T-helper 17 cell (primary cell): ENCODE measurements at regions not wholly inside any gene's neighbourhood (a gene's known extent, or its start where the extent isn't known, plus 50 kb on each side); places are given as distances from the start of the nearest gene placed in this dataset.
"Not testable (repeated sequence)": the region's sequence is repeated elsewhere in the genome, so short reads cannot be mapped to it uniquely, and the experiment has no call there.

Experiments used
- ATAC-seq: fragments of 150-1000 bp; cut with Tn5 transposase; 2 replicates; pipeline ENCODE4 v1.10.0; 2021; ENCODE audit warnings: mild to moderate bottlenecking, moderate library complexity
- DNase-seq, 3 donors: peaks; one replicate each; pipeline versions ENCODE4 v3.0.0 to v3.0.0-alpha.2; 2020 to 2021
- H3K9me3 ChIP-seq: one replicate; pipeline ENCODE4 v1.7.0; 2013; ENCODE audit warnings: low read length, mild to moderate bottlenecking; ENCODE audit not compliant: control insufficient read depth, poor library complexity, severe bottlenecking
- H3K27ac Mint-ChIP-seq: one replicate; pipeline ENCODE4 v1.8.0; 2022; ENCODE audit warnings: mild to moderate bottlenecking, moderate library complexity, mixed read lengths
- H3K27me3 Mint-ChIP-seq: one replicate; pipeline ENCODE4 v1.8.0; 2022; ENCODE audit warnings: mixed read lengths
- H3K36me3 Mint-ChIP-seq: one replicate; pipeline ENCODE4 v1.8.0; 2022; ENCODE audit warnings: low read depth, mixed read lengths
- H3K4me1 Mint-ChIP-seq: one replicate; pipeline ENCODE4 v1.8.0; 2022; ENCODE audit warnings: mild to moderate bottlenecking, mixed read lengths
- H3K4me3 Mint-ChIP-seq: one replicate; pipeline ENCODE4 v1.8.0; 2022; ENCODE audit warnings: mild to moderate bottlenecking, moderate library complexity, mixed read lengths

DNA sequence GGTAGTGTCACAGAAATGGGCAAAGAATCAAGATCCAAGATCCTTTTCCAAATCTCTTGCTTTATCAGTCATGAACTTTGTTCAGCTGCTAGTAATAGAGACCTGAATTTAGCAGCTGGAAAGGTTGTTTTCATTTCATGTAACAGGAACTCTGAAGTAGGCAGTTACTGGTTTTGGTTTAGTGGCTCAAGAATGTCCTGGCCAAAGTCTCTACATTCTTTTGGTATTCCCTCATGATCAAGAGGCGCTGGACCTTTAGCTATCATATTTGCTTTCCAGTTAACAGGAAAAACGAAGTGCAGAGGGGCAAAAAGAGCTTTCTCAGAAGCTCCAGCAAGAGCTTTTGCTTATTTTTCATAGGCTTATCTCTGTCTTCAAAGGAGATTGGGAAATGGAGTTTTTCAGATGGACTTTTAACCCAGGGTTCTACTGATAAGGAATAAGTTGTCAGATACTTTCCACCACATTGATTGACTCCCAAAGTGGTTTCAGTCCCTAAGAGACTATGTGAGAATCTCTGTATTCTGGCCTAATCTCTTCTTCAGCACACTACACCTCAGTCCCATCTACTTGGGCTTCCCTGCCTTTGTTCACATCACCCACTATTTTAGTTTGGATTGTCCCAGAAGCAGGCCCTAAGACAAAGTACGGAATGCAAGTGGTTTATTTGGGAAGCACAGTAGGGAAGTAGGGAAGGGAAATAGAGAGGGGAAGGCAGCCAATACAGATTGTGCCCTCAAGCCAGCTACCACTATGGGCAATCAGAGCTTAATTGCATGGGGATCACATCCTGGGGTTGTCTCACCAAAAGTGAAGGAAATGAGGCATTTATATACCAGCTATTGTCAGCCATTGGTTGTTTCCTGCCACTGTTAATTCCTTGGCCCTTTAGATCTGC is 359.3 kb downstream of the LRRC70 start:
- no peaks in the 10 kb centered on the region for H3K36me3 Mint-ChIP-seq
- no peak for DNase-seq
- no peaks in the 10 kb centered on the region for H3K27me3 Mint-ChIP-seq
- no peak for ATAC-seq
- H3K4me1 Mint-ChIP-seq: no peaks in the 10 kb centered on the region
- H3K9me3 ChIP-seq: no peaks in the 10 kb centered on the region
- H3K27ac Mint-ChIP-seq: no peak overlapping the region
- no peak overlapping the region for H3K4me3 Mint-ChIP-seq

- DNase-seq (no peak), ATAC-seq (no peak)
- Mint-ChIP-seq H3K4me3 (no peak overlapping the region), H3K4me1 (no peaks in the 10 kb centered on the region), H3K27ac (no peak overlapping the region), H3K36me3 (no peaks in the 10 kb centered on the region), H3K27me3 (no peaks in the 10 kb centered on the region)
- no peaks in the 10 kb centered on the region for H3K9me3 ChIP-seq
Measured at GRCh38 chr5:62935660-62936059, 357.0 kb downstream of the LRRC70 start.

GRCh38 chr5:62934319-62934718 is 355.7 kb downstream of the LRRC70 start:
- Mint-ChIP-seq H3K27me3 (no peaks in the 10 kb centered on the region), H3K4me3 (no peak overlapping the region), H3K27ac (no peak overlapping the region), H3K4me1 (no peaks in the 10 kb centered on the region), H3K36me3 (no peaks in the 10 kb centered on the region)
- ATAC-seq (no peak), DNase-seq (no peak)
- no peaks in the 10 kb centered on the region for H3K9me3 ChIP-seq

- Mint-ChIP-seq H3K4me3 (no peak overlapping the region), H3K27me3 (no peaks in the 10 kb centered on the region)
Measured at GRCh38 chr5:62933261-62933660, 354.6 kb downstream of the LRRC70 start.

DNA sequence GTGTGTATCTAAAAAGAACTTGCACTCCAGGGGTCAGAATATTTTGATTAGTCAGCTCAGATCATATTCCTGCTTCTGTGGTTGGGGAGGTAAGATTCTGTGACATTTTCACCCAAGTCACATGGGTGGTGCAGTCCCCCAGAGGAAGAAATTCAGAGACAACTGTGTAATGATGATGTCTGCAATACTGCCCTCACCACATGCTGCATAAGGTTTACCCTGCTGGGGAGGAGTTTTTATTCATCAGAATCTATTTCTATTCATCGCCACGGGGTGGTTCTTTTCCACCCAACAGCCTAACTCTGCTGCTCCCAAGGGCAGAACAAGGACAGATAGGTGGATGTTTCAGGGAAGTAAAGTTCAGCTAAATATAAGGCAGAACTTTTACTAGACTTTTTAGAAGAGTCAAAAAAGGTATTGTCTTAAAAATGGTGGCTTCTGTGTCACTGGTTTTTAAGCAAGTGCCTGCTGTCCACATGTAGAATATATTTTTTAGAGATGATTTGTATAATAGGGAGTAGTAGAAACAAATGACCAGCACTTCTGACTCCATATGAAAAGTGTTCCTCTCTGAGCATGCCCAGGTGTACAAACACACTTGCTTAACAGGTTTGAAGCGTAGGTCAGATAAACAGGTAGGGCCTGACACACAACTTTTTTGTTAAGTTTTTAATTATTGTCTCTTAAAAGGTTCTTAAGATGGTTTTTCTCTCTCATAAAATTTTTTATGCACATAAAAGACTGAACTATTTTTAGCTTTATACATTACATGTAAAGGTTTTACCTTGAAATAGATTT is 352.7 kb downstream of the LRRC70 start:
- no peaks in the 10 kb centered on the region for H3K4me1 Mint-ChIP-seq
- no peak overlapping the region for H3K4me3 Mint-ChIP-seq
- H3K36me3 Mint-ChIP-seq: no peaks in the 10 kb centered on the region
- ATAC-seq (no peak), DNase-seq (no peak)
- no peak overlapping the region for H3K27ac Mint-ChIP-seq
- H3K9me3 ChIP-seq: no peaks in the 10 kb centered on the region
- H3K27me3 Mint-ChIP-seq: no peaks in the 10 kb centered on the region

More at GRCh38 chr5:62933261-62933660, 354.6 kb downstream of the LRRC70 start:
- Mint-ChIP-seq H3K4me1 (no peaks in the 10 kb centered on the region), H3K36me3 (no peaks in the 10 kb centered on the region), H3K27ac (no peak overlapping the region)
- no peak for ATAC-seq
- H3K9me3 ChIP-seq: no peaks in the 10 kb centered on the region
- no peak for DNase-seq

GRCh38 chr5:62922191-62922590 is 343.6 kb downstream of the LRRC70 start:
- Mint-ChIP-seq H3K27ac (no peak overlapping the region), H3K4me1 (no peaks in the 10 kb centered on the region), H3K4me3 (no peak overlapping the region), H3K36me3 (no peaks in the 10 kb centered on the region), H3K27me3 (no peaks in the 10 kb centered on the region)
- DNase-seq (no peak), ATAC-seq (no peak)
- H3K9me3 ChIP-seq: no peaks in the 10 kb centered on the region

GRCh38 chr5:62920856-62921255 is 342.2 kb downstream of the LRRC70 start:
- DNase-seq (no peak), ATAC-seq (no peak)
- Mint-ChIP-seq H3K4me3 (no peak overlapping the region), H3K27me3 (no peaks in the 10 kb centered on the region), H3K4me1 (no peaks in the 10 kb centered on the region), H3K27ac (no peak overlapping the region), H3K36me3 (no peaks in the 10 kb centered on the region)
- H3K9me3 ChIP-seq: no peaks in the 10 kb centered on the region

DNA sequence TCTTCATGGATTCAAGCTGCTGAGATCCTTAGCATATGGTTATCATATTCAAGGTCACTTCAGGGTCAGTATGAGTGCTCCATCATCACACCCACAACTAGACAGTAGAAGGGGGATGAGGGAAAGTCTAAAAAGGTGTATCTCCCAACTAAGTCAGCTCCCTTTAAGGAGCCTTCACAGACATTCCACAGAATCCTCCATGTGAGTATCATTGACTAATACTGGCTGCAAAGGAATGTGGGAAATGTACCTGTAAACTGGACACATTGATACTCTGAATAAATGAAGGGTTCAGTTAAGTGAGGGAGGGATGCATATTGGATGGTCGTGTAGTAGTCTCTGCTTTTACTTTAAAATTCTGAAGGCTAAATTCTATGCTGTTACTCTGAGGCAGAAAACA is 330.7 kb downstream of the LRRC70 start:
- DNase-seq: no peak
- Mint-ChIP-seq H3K4me3 (no peak overlapping the region), H3K27ac (no peak overlapping the region)

DNA sequence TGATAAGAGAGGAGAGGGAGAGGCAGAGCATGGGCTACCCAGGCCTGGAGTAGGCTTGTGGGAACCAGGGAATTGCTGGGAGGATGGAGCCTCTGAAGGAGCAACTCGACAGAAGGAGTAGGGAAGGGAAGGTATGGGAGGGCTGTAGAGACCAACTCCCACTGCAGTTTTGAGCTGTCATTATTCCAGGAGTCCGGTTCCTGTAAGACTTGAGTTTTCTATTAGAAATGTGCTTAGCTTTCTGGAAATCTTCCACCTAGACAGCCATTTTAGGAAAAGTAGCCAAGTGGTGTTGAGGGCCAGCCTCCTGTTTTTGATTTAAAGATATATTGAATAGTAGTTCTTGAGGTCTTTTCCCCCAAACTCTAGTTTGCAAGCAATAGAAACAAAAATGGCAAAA is 323.5 kb downstream of the LRRC70 start:
- DNase-seq (no peak), ATAC-seq (no peak)
- Mint-ChIP-seq H3K4me1 (no peaks in the 10 kb centered on the region), H3K36me3 (no peaks in the 10 kb centered on the region), H3K27me3 (no peaks in the 10 kb centered on the region), H3K27ac (no peak overlapping the region), H3K4me3 (no peak overlapping the region)
- no peaks in the 10 kb centered on the region for H3K9me3 ChIP-seq

More for the DNA sequence above, 330.7 kb downstream of the LRRC70 start:
- Mint-ChIP-seq H3K36me3 (no peaks in the 10 kb centered on the region), H3K4me1 (no peaks in the 10 kb centered on the region), H3K27me3 (no peaks in the 10 kb centered on the region)
- H3K9me3 ChIP-seq: no peaks in the 10 kb centered on the region
- no peak for ATAC-seq

DNA sequence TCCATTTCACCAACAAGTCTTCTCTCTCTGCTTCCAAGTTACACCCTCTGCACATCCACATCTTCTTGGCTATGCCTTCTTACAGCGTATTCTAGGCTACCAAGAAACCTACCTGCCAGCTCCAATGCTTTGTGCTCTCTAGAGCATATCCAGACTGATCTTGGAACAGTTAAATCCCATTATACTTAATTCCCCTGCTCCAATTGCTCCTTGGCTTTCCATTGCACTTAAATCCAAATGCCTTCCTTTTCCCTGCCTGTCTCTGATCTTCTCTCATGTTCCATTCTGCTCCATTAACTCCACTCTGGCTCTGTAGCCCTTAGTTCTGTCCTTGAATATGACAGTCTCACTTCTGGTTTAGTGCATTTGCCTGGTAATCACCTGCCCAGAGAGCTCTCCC is 322.4 kb downstream of the LRRC70 start:
- DNase-seq: no peak
- H3K9me3 ChIP-seq: no peaks in the 10 kb centered on the region
- no peak overlapping the region for H3K4me3 Mint-ChIP-seq
- no peak for ATAC-seq
- no peaks in the 10 kb centered on the region for H3K36me3 Mint-ChIP-seq
- H3K4me1 Mint-ChIP-seq: no peaks in the 10 kb centered on the region
- H3K27ac Mint-ChIP-seq: no peak overlapping the region
- no peaks in the 10 kb centered on the region for H3K27me3 Mint-ChIP-seq

GRCh38 chr5:62896121-62896893 is 317.7 kb downstream of the LRRC70 start:
- ATAC-seq (no peak), DNase-seq (no peak)
- no peaks in the 10 kb centered on the region for H3K36me3 Mint-ChIP-seq
- H3K9me3 ChIP-seq: no peaks in the 10 kb centered on the region
- H3K27ac Mint-ChIP-seq: no peak overlapping the region
- no peaks in the 10 kb centered on the region for H3K27me3 Mint-ChIP-seq
- no peak overlapping the region for H3K4me3 Mint-ChIP-seq
- no peaks in the 10 kb centered on the region for H3K4me1 Mint-ChIP-seq

DNA sequence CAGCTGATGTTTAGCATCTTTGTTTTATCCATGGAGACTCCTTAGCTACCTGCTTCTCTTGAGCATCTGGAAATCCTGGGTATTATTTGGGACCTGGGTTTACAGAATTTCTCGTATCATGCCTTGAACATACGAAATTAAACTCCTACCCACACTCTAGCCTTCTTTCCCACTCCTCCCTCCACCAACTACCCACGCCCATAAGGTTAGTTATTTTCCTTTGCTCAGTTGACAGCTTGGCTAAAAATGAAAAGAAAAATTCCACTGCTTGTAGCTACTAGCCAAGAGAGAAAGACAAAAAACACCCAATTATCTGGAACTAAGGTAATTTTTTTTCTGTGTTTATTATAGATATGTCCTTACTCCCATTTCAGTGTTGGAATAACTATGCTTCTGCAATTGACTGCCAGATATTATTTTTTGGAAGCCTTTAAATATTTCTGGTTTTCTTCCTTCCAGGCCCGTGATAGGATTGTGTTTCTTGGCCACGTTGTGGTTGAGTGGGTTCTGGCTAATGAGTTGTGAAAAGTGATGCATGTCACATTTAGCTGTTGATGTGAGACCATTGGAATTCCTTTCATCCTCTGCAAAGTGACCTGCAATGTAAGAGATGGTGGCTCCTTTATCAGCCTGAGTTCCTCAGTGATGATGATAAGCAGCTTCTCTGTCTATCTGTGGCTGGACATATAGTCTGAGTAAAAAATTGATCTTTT is 308.1 kb downstream of the LRRC70 start:
- H3K4me3 Mint-ChIP-seq: no peak overlapping the region
- DNase-seq (no peak), ATAC-seq (no peak)
- no peaks in the 10 kb centered on the region for H3K27me3 Mint-ChIP-seq
- H3K9me3 ChIP-seq: no peaks in the 10 kb centered on the region
- H3K27ac Mint-ChIP-seq: no peak overlapping the region
- H3K36me3 Mint-ChIP-seq: no peaks in the 10 kb centered on the region
- H3K4me1 Mint-ChIP-seq: no peaks in the 10 kb centered on the region

DNA sequence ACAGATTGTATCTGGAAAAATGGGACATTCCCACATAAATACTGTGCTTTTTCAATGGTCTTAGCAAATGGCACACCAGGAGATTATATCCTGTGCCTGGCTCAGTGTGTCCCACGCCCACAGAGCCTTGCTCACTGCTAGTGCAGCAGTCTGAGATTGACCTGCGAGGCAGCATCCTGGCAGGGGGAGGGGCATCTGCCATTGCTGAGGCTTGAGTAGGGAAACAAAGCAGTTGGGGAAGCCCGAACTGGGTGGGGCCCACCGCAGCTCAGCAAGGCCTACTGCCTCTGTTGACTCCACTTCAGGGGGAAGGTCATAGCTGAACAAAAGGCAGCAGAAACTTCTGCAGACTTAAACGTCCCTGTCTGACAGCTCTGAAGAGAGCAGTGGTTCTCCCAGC is 258.7 kb downstream of the LRRC70 start:
- not testable (repeated sequence) for H3K4me1 Mint-ChIP-seq, DNase-seq, H3K4me3 Mint-ChIP-seq, ATAC-seq, H3K27ac Mint-ChIP-seq, H3K27me3 Mint-ChIP-seq, H3K36me3 Mint-ChIP-seq, H3K9me3 ChIP-seq
